Colonic mucosa (tissue), 4 donors: ENCODE measurements at regions not wholly inside any gene's neighbourhood (a gene's known extent, or its start where the extent isn't known, plus 50 kb on each side); places are given as distances from the start of the nearest gene placed in this dataset.
A peak's percentile ranks its signal among the peaks of the same experiment; 100 is the strongest.

Experiments used
- DNase-seq: peaks from one replicate; pipeline ENCODE4 v3.0.0-alpha.2; 2020
- H3K27ac ChIP-seq: fragments of 200-600 bp; one replicate; pipeline ENCODE4 v1.8.0; 2021
- H3K27me3 ChIP-seq: fragments of 200-600 bp; one replicate; pipeline ENCODE4 v1.8.0; 2021
- H3K36me3 ChIP-seq: fragments of 200-600 bp; one replicate; pipeline ENCODE4 v1.8.0; 2021
- H3K4me1 ChIP-seq: fragments of 200-600 bp; one replicate; pipeline ENCODE4 v1.8.0; 2021; ENCODE audit warnings: mild to moderate bottlenecking
- H3K4me3 ChIP-seq: fragments of 200-600 bp; one replicate; pipeline ENCODE4 v1.8.0; 2021
- H3K9ac ChIP-seq, 2 donors: one replicate each; pipeline ENCODE4 v1.7.0; 2013; ENCODE audit warnings: control low read depth in 2 of 2, low read depth in 2 of 2, low read length in 2 of 2
- H3K9me3 ChIP-seq: fragments of 200-600 bp; one replicate; pipeline ENCODE4 v1.8.0; 2021
- CTCF ChIP-seq: fragments of 200-600 bp; IDR thresholded peaks from one replicate; pipeline ENCODE4 v1.8.0; 2022; ENCODE audit warnings: antibody characterized with exemption, mild to moderate bottlenecking
- intact Hi-C: fragments of 100-400 bp; cut with DNase I; formaldehyde crosslinking; loops from one replicate; pipeline ENCODE4 v1.14.1; 2022
- donor health status: healthy.
- donor health status: DM: no; HTN: no; CAD: no.
- donor health status: DM: no; HTN: no; CAD: no.

- H3K9ac ChIP-seq = no peak overlapping the region
- no peaks in the 10 kb centered on the region for H3K36me3 ChIP-seq
- intact Hi-C loops = no loop called here
- peaks cover 7% of the 10 kb centered on the region for H3K4me1 ChIP-seq
- TF ChIP-seq CTCF = no peak
- H3K27me3 ChIP-seq = no peaks in the 10 kb centered on the region
- peak; percentile 32 for DNase-seq
- no peaks in the 10 kb centered on the region for H3K9me3 ChIP-seq
- H3K27ac ChIP-seq = no peak overlapping the region
- no peak overlapping the region for H3K4me3 ChIP-seq
Measured at GRCh38 chr12:4041187-4041885, 168.1 kb upstream of the PARP11 start.

- intact Hi-C loops = loop anchor here (2.0 to 5.0 kb wide), 2 partner anchors 158 to 239 kb away; no protein-coding TSS in a partner anchor
- Histone ChIP-seq H3K27ac (no peak overlapping the region), H3K4me1 (peaks cover 7% of the 10 kb centered on the region), H3K9me3 (no peaks in the 10 kb centered on the region), H3K27me3 (no peaks in the 10 kb centered on the region), H3K4me3 (no peak overlapping the region), H3K9ac (no peak overlapping the region), H3K36me3 (no peaks in the 10 kb centered on the region)
- TF ChIP-seq CTCF = no peak
- DNase-seq = no peak
Measured at GRCh38 chr12:4039931-4040330, 166.7 kb upstream of the PARP11 start.

DNA sequence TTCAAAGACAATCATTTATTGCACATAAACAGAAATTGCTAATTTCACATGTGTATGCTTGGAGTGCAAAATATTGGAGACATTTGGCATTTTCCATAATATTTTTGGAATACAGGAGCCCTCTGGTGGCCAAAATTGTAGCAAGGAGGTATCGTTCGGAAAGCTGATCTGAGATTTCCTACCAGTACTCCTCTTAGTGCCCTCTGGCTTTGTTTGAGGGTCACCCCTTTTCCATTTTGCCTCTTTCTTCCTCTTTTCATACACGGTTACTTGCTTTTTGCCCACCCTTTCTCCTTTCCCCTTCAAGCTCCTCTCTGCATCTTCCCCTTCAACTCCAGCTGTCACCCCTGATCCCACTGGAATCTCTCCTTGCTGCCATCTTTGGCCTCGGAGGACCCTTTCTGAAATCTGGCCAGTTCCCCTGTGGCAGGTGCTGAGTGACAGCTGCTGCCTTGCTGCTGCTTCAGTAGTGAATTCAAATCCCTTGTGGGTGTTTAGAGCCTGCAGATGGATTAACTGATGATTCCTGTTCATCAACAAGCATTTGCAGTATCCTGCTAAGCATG lies 164.6 kb upstream of the PARP11 start:
- Histone ChIP-seq H3K27me3 (no peaks in the 10 kb centered on the region), H3K27ac (peak overlapping the region; percentile 52), H3K9me3 (no peaks in the 10 kb centered on the region), H3K4me3 (no peak overlapping the region), H3K36me3 (no peaks in the 10 kb centered on the region), H3K4me1 (peaks cover 7% of the 10 kb centered on the region), H3K9ac (peak overlapping the region in 1 of 2 donors; percentile 31)
- intact Hi-C loops = loop anchor here (2.0 to 5.0 kb wide), 3 partner anchors 41 to 241 kb away; no protein-coding TSS in a partner anchor
- DNase-seq = peak; percentile 79
- TF ChIP-seq CTCF = peak; percentile 62

DNA sequence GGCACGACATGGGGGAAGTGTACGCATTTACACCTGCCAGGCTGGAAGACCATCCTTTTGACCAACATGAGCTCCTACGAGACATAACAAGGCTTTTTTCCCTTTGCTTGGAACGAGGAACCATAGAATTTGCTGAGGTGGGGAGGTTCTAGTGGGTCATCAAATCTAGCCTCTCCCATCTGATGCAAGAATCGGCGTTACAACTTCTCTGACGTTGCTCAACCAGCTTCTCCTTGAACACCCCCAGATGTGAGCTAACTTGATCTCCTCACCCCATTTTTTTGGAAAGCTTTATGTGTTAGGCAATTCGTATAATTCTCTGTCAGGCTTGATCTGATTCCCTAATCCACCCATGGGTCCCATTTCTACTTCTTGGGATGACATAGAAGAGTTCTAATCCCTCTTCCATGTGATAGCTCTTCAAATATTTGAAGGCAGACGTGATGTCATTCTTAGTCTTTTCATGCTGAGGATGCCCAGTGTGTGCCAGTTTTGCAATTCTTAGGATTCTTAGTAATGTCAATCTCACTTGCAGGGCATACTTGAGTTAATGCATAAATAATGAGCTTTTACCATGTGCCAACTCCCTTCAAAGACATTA lies 163.6 kb upstream of the PARP11 start:
- H3K4me3 ChIP-seq = no peak overlapping the region
- peaks cover 7% of the 10 kb centered on the region for H3K4me1 ChIP-seq
- H3K9me3 ChIP-seq = no peaks in the 10 kb centered on the region
- no peak for TF ChIP-seq CTCF
- no peak overlapping the region for H3K27ac ChIP-seq
- no peaks in the 10 kb centered on the region for H3K27me3 ChIP-seq
- no peaks in the 10 kb centered on the region for H3K36me3 ChIP-seq
- no peak overlapping the region for H3K9ac ChIP-seq
- intact Hi-C loops = loop anchor here (2.0 to 5.0 kb wide), 2 partner anchors 40 to 154 kb away; no protein-coding TSS in a partner anchor
- no peak for DNase-seq

- Histone ChIP-seq H3K4me3 (no peak overlapping the region), H3K9me3 (no peaks in the 10 kb centered on the region), H3K36me3 (no peaks in the 10 kb centered on the region), H3K27me3 (no peaks in the 10 kb centered on the region), H3K9ac (no peak overlapping the region), H3K4me1 (peaks cover 7% of the 10 kb centered on the region), H3K27ac (no peak overlapping the region)
- intact Hi-C loops = loop anchor here (5.0 kb wide), 1 partner anchor 153 kb away; no protein-coding TSS in a partner anchor
- no peak for TF ChIP-seq CTCF
- DNase-seq = no peak
Measured at GRCh38 chr12:4034921-4035320, 161.7 kb upstream of the PARP11 start.
